K562 (cell line): ENCODE measurements at regions not wholly inside any gene's neighbourhood (a gene's known extent, or its start where the extent isn't known, plus 50 kb on each side); places are given as distances from the start of the nearest gene placed in this dataset.

ENCODE experiments used
- ATAC-seq: fragments of 200-7000 bp; cut with Tn5 transposase; 3 replicates; pipeline ENCODE4 v1.9.1; 2020; ENCODE audit warnings: moderate library complexity
- BruUV-seq: library from RNA; stranded (reverse); fragments of 400-500 nt; replicated peaks from 2 replicates; lab custom pipeline; 2021; lab: Mats Ljungman, UMichigan
- CTCF ChIA-PET: fragments of 300-600 bp; formaldehyde crosslinking; extraction: SDS; loops from one replicate; lab custom pipeline; 2021; ENCODE audit warnings: low intra/inter-chr PET ratio; lab: Yijun Ruan, JAX
- POLR2A ChIA-PET: fragments of 300-600, 350-650 bp; sonication (Branson Sonifier 250); formaldehyde crosslinking; extraction: SDS; loops from one replicate; lab custom pipeline; 2021; ENCODE audit warnings: antibody characterized with exemption, inconsistent platforms; lab: Yijun Ruan, JAX
- DNase-seq, 4 experiments: peaks; one replicate each; pipeline versions ENCODE4 v3.0.0 to v3.0.0-alpha.2; 2011 to 2018; ENCODE audit warnings: low spot score in 3 of 4, mixed read lengths in 3 of 4; ENCODE audit errors: extremely low read depth in 1 of 4
- FAIRE-seq: peaks from 2 replicates; lab custom pipeline; 2011; peaks lifted over from hg19 to GRCh38; lab: Jason Lieb, UNC
- H2AFZ ChIP-seq: 2 replicates; pipeline ENCODE4 v1.6.0; 2011; ENCODE audit warnings: low read depth, low read length, control low read depth, inconsistent platforms
- H3K27ac ChIP-seq: fragments of 200-600 bp; 3 replicates; pipeline ENCODE4 v1.8.0; 2011; ENCODE audit warnings: low read depth, mild to moderate bottlenecking, control low read depth, inconsistent platforms, low read length, moderate library complexity, mixed read lengths; ENCODE audit errors: extremely low read depth
- H3K27me3 ChIP-seq, 2 experiments: fragments of 300-600 bp in 1 of 2; 2 replicates in 1 of 2; 3 replicates in 1 of 2; pipeline versions ENCODE4 v1.6.0 to v1.8.0; 2011; ENCODE audit warnings: inconsistent platforms in 2 of 2, low read length in 2 of 2, mild to moderate bottlenecking in 1 of 2, mixed read lengths in 1 of 2, moderate library complexity in 1 of 2; ENCODE audit not compliant: control insufficient read depth in 2 of 2, insufficient read depth in 2 of 2
- H3K36me3 ChIP-seq: fragments of 300-600 bp; 3 replicates; pipeline ENCODE4 v1.8.0; 2011; ENCODE audit warnings: mild to moderate bottlenecking, low read length, inconsistent platforms; ENCODE audit not compliant: control insufficient read depth, insufficient read depth
- H3K4me1 ChIP-seq, 2 experiments: fragments of 200-600 bp in 1 of 2; replicated peaks in 1 of 2; 2 replicates in 1 of 2; 3 replicates in 1 of 2; pipeline versions ENCODE4 v1.5.1 to v1.8.0; 2011; ENCODE audit warnings: inconsistent platforms in 2 of 2, low read length in 2 of 2, mild to moderate bottlenecking in 1 of 2, mixed read lengths in 1 of 2, moderate library complexity in 1 of 2; ENCODE audit not compliant: control insufficient read depth in 2 of 2, insufficient read depth in 2 of 2
- H3K4me2 ChIP-seq: 2 replicates; pipeline ENCODE4 v1.6.1; 2011; ENCODE audit warnings: low read length, control low read depth, inconsistent platforms, mixed read lengths; ENCODE audit not compliant: insufficient read depth
- H3K4me3 ChIP-seq: fragments of 200-600 bp; sonication (generic), shearing (Covaris generic); 2 replicates; pipeline ENCODE4 v1.5.1; 2016; ENCODE audit warnings: control low read depth, inconsistent platforms
- H3K79me2 ChIP-seq: fragments of 200-600 bp; 3 replicates; pipeline ENCODE4 v1.8.0; 2011; ENCODE audit warnings: low read length, inconsistent platforms; ENCODE audit not compliant: control insufficient read depth, insufficient read depth
- H3K9ac ChIP-seq, 2 experiments: 2 replicates each; pipeline versions ENCODE4 v1.6.0 to v1.6.1; 2011; ENCODE audit warnings: low read depth in 2 of 2, low read length in 2 of 2, control low read depth in 1 of 2, inconsistent platforms in 1 of 2, mild to moderate bottlenecking in 1 of 2, mixed read lengths in 1 of 2; ENCODE audit not compliant: insufficient read depth in 1 of 2
- H3K9me1 ChIP-seq: one replicate; pipeline ENCODE4 v1.6.0; 2011; ENCODE audit warnings: inconsistent platforms, mild to moderate bottlenecking, low read length, moderate library complexity; ENCODE audit not compliant: control insufficient read depth, insufficient read depth
- H3K9me3 ChIP-seq: replicated peaks from 2 replicates; pipeline ENCODE4 v1.5.1; 2011; ENCODE audit warnings: low read depth, low read length, inconsistent platforms; ENCODE audit not compliant: control insufficient read depth, insufficient read depth
- H4K20me1 ChIP-seq: replicated peaks from 2 replicates; pipeline ENCODE4 v1.6.1; 2011; ENCODE audit warnings: low read length, inconsistent platforms, mixed read lengths; ENCODE audit not compliant: control insufficient read depth, insufficient read depth
- CHD2 ChIP-seq: IDR thresholded peaks from 2 replicates; pipeline ENCODE4 v1.6.1; 2011; ENCODE audit warnings: low read depth, low read length
- CREB3L1 ChIP-seq: fragments of 450-650 bp; IDR thresholded peaks from 2 replicates; pipeline ENCODE4 v1.6.1; 2014; ENCODE audit warnings: low read depth, mild to moderate bottlenecking, moderate library complexity, borderline replicate concordance
- DDX20 ChIP-seq: fragments of 450-650 bp; IDR thresholded peaks from 2 replicates; pipeline ENCODE4 v1.6.1; 2016; ENCODE audit warnings: missing genetic modification characterization, low read depth, mild to moderate bottlenecking, missing compliant biosample characterization, moderate library complexity
- FOS ChIP-seq: IDR thresholded peaks from 3 replicates; pipeline ENCODE4 v1.6.1; 2011; ENCODE audit not compliant: insufficient read length; ENCODE audit errors: extremely low read depth
- GATAD2A ChIP-seq: fragments of 450-650 bp; IDR thresholded peaks from 2 replicates; pipeline ENCODE4 v1.6.1; 2017
- IRF9 ChIP-seq: fragments of 450-650 bp; IDR thresholded peaks from 2 replicates; pipeline ENCODE4 v1.6.1; 2016; ENCODE audit warnings: missing biosample characterization, missing genetic modification characterization
- MTA1 ChIP-seq: fragments of 450-650 bp; IDR thresholded peaks from 2 replicates; pipeline ENCODE4 v1.6.1; 2017; ENCODE audit warnings: borderline replicate concordance
- POLR2H ChIP-seq: IDR thresholded peaks from 2 replicates; pipeline ENCODE4 v1.6.1; 2016; ENCODE audit warnings: missing genetic modification characterization, low read depth, mild to moderate bottlenecking, control low read depth, missing compliant biosample characterization, moderate library complexity
- TSC22D4 ChIP-seq: fragments of 450-650 bp; IDR thresholded peaks from 2 replicates; pipeline ENCODE4 v1.6.1; 2016; ENCODE audit warnings: missing genetic modification characterization, missing biosample characterization, control low read depth
- ZBTB43 ChIP-seq: sonication (generic); formaldehyde crosslinking; IDR thresholded peaks from 2 replicates; pipeline ENCODE4 v1.8.0; 2023; ENCODE audit warnings: mild to moderate bottlenecking, missing genetic modification reagents
- ZNF316 ChIP-seq: fragments of 450-650 bp; IDR thresholded peaks from 2 replicates; pipeline ENCODE4 v1.6.1; 2016
- ZNF518B ChIP-seq: fragments of 250-450 bp; sonication (Bioruptor Pico); IDR thresholded peaks from 2 replicates; pipeline ENCODE4 v1.5.0; 2021; ENCODE audit warnings: mild to moderate bottlenecking, moderate library complexity
- WGBS: fragments of 100-300 bp; shearing (Covaris generic); methylation state at CpG from one replicate; pipeline ENCODE4 v1.1.6; 2016; ENCODE audit warnings: low coverage, mixed read lengths; ENCODE audit not compliant: insufficient coverage; ENCODE audit errors: missing lambda C conversion rate; 5-methylcytosine and 5-hydroxymethylcytosine counted together
- in situ Hi-C: fragments of 300-500 bp; cut with MboI; formaldehyde crosslinking; loops from 4 replicates; pipeline ENCODE4 v1.15.0; 2018; ENCODE audit warnings: inconsistent platforms, mixed read lengths
- intact Hi-C: fragments of 100-400 bp; cut with micrococcal nuclease; formaldehyde crosslinking; loops from 2 replicates; pipeline ENCODE4 v1.14.2; 2022

- DNase-seq (no peak), FAIRE-seq (no peak)
These were observed 98.1 kb upstream of the SLITRK1 start for GRCh38 chr13:83980331-83980730.

More at GRCh38 chr13:83980331-83980730, 98.1 kb upstream of the SLITRK1 start:
- Histone ChIP-seq H3K9me3 (no peaks in the 10 kb centered on the region), H3K79me2 (no peaks in the 10 kb centered on the region), H3K4me1 (no peaks in the 10 kb centered on the region), H3K4me2 (no peak overlapping the region), H3K9ac (no peak overlapping the region), H3K4me3 (no peak overlapping the region), H4K20me1 (no peaks in the 10 kb centered on the region), H3K27me3 (no peaks in the 10 kb centered on the region), H3K27ac (no peak overlapping the region), H3K9me1 (no peaks in the 10 kb centered on the region), H2AFZ (no peak overlapping the region), H3K36me3 (no peaks in the 10 kb centered on the region)
- intact Hi-C loops = no loop called here
- 2% methylated on average over 5 of the region's 5 CpGs for WGBS
- ChIA-PET POLR2A (no interaction called here), CTCF (no interaction called here)
- no peak for TF ChIP-seq ZBTB43 (CRISPR knock-in tag)
- no peak for TF ChIP-seq ZNF518B (CRISPR knock-in tag)
- no peak for TF ChIP-seq CHD2
- TF ChIP-seq ZNF316 = no peak
- no peak for TF ChIP-seq MTA1
- no peak for TF ChIP-seq CREB3L1
- TF ChIP-seq POLR2H (tag) = no peak
- no peak for TF ChIP-seq TSC22D4 (tag)
- TF ChIP-seq IRF9 (tag) = no peak
- no peak for TF ChIP-seq DDX20 (tag)
- no peak for TF ChIP-seq FOS
- TF ChIP-seq GATAD2A = no peak
- in situ Hi-C loops = no loop called here
- ATAC-seq = no peak
- no TSS peak for BruUV-seq
